Mesendoderm (in vitro differentiated cells): ENCODE measurements at regions not wholly inside any gene's neighbourhood (a gene's known extent, or its start where the extent isn't known, plus 50 kb on each side); places are given as distances from the start of the nearest gene placed in this dataset.

ENCODE experiments used
- DNase-seq: peaks from one replicate; pipeline ENCODE4 v3.0.0; 2013
- H2AK5ac ChIP-seq: 2 replicates; pipeline ENCODE4 v1.6.1; 2013; ENCODE audit warnings: low read length, inconsistent platforms
- H2BK120ac ChIP-seq: 2 replicates; pipeline ENCODE4 v1.6.1; 2013; ENCODE audit warnings: low read depth, mild to moderate bottlenecking, low read length, moderate library complexity, mixed read lengths
- H2BK15ac ChIP-seq: replicated peaks from 2 replicates; pipeline ENCODE4 v1.6.1; 2013; ENCODE audit warnings: low read depth, mild to moderate bottlenecking, moderate library complexity
- H2BK5ac ChIP-seq: 2 replicates; pipeline ENCODE4 v1.6.1; 2013; ENCODE audit warnings: low read length, inconsistent platforms
- H3K18ac ChIP-seq: 2 replicates; pipeline ENCODE4 v1.6.1; 2013; ENCODE audit warnings: mild to moderate bottlenecking, low read length, mixed read lengths
- H3K23ac ChIP-seq: one replicate; pipeline ENCODE4 v1.6.1; 2013; ENCODE audit warnings: low read length
- H3K27ac ChIP-seq: 2 replicates; pipeline ENCODE4 v1.5.1; 2013; ENCODE audit warnings: low read depth, mild to moderate bottlenecking, inconsistent platforms, low read length, moderate library complexity
- H3K27me3 ChIP-seq: 2 replicates; pipeline ENCODE4 v1.6.1; 2013; ENCODE audit warnings: low read length, control low read depth, mild to moderate bottlenecking, inconsistent platforms; ENCODE audit not compliant: insufficient read depth, poor library complexity
- H3K36me3 ChIP-seq: 2 replicates; pipeline ENCODE4 v1.6.1; 2013; ENCODE audit warnings: low read length, inconsistent platforms; ENCODE audit not compliant: control insufficient read depth, insufficient read depth
- H3K4ac ChIP-seq: one replicate; pipeline ENCODE4 v1.6.1; 2013; ENCODE audit warnings: low read depth, mild to moderate bottlenecking, low read length, moderate library complexity
- H3K4me1 ChIP-seq: 2 replicates; pipeline ENCODE4 v1.6.1; 2013; ENCODE audit warnings: low read depth, low read length, inconsistent platforms; ENCODE audit not compliant: control insufficient read depth
- H3K4me2 ChIP-seq: 2 replicates; pipeline ENCODE4 v1.6.1; 2013; ENCODE audit warnings: low read length
- H3K4me3 ChIP-seq: 2 replicates; pipeline ENCODE4 v1.5.1; 2013; ENCODE audit warnings: mild to moderate bottlenecking, low read length
- H3K56ac ChIP-seq: one replicate; pipeline ENCODE4 v1.6.1; 2013; ENCODE audit warnings: low read length
- H3K79me1 ChIP-seq: 2 replicates; pipeline ENCODE4 v1.6.1; 2013; ENCODE audit warnings: low read length, inconsistent platforms
- H3K79me2 ChIP-seq: 2 replicates; pipeline ENCODE4 v1.6.1; 2013; ENCODE audit warnings: mild to moderate bottlenecking, low read length; ENCODE audit not compliant: control insufficient read depth, insufficient read depth
- H3K9ac ChIP-seq: 2 replicates; pipeline ENCODE4 v1.6.1; 2013; ENCODE audit warnings: low read length, inconsistent platforms
- H4K5ac ChIP-seq: one replicate; pipeline ENCODE4 v1.6.1; 2013; ENCODE audit warnings: low read length
- H4K8ac ChIP-seq: one replicate; pipeline ENCODE4 v1.6.1; 2013; ENCODE audit warnings: low read depth, mild to moderate bottlenecking, control low read depth, low read length, moderate library complexity
- WGBS: extraction: QIAGEN DNeasy Blood & Tissue Kit; methylation state at CpG from one replicate; pipeline ENCODE4 v1.1.7; 2013; ENCODE audit warnings: low lambda C conversion rate, missing lambda C conversion rate; ENCODE audit not compliant: insufficient coverage; ENCODE audit errors: extremely low coverage; 5-methylcytosine and 5-hydroxymethylcytosine counted together

- H4K8ac ChIP-seq = no peak overlapping the region
- no peaks in the 10 kb centered on the region for H3K36me3 ChIP-seq
- H3K4me1 ChIP-seq = no peaks in the 10 kb centered on the region
- no peaks in the 10 kb centered on the region for H3K79me2 ChIP-seq
- no peak overlapping the region for H3K4me3 ChIP-seq
- no peak overlapping the region for H3K9ac ChIP-seq
- H3K27me3 ChIP-seq = no peaks in the 10 kb centered on the region
- no peak for DNase-seq
- no peak overlapping the region for H3K27ac ChIP-seq
- no peak overlapping the region for H3K4me2 ChIP-seq
- no peak overlapping the region for H3K4ac ChIP-seq
- H4K5ac ChIP-seq = no peak overlapping the region
- no CpG with 5 or more reads among the region's 1 CpG for WGBS
- no peak overlapping the region for H3K56ac ChIP-seq
- H2AK5ac ChIP-seq = no peak overlapping the region
- no peak overlapping the region for H2BK5ac ChIP-seq
- H2BK120ac ChIP-seq = no peak overlapping the region
- no peak overlapping the region for H3K23ac ChIP-seq
- H3K18ac ChIP-seq = no peak overlapping the region
- H2BK15ac ChIP-seq = no peak overlapping the region
- no peaks in the 10 kb centered on the region for H3K79me1 ChIP-seq
Observed at GRCh38 chr4:72809208-72809607, 240.2 kb upstream of the ADAMTS3 start.

GRCh38 chr4:72805284-72805683 is 236.3 kb upstream of the ADAMTS3 start:
- no peaks in the 10 kb centered on the region for H3K79me2 ChIP-seq
- H2BK5ac ChIP-seq = no peak overlapping the region
- no peak overlapping the region for H2BK15ac ChIP-seq
- H3K36me3 ChIP-seq = no peaks in the 10 kb centered on the region
- H4K8ac ChIP-seq = no peak overlapping the region
- no peak for DNase-seq
- H3K56ac ChIP-seq = no peak overlapping the region
- no peaks in the 10 kb centered on the region for H3K79me1 ChIP-seq
- H3K4me3 ChIP-seq = no peak overlapping the region
- H3K27ac ChIP-seq = no peak overlapping the region
- no peak overlapping the region for H3K9ac ChIP-seq
- no peak overlapping the region for H3K4me2 ChIP-seq
- H2BK120ac ChIP-seq = no peak overlapping the region
- no peak overlapping the region for H3K18ac ChIP-seq
- H3K23ac ChIP-seq = no peak overlapping the region
- WGBS = no CpG with 5 or more reads among the region's 2 CpGs
- no peak overlapping the region for H2AK5ac ChIP-seq
- no peak overlapping the region for H3K4ac ChIP-seq
- no peaks in the 10 kb centered on the region for H3K4me1 ChIP-seq
- H3K27me3 ChIP-seq = no peaks in the 10 kb centered on the region
- H4K5ac ChIP-seq = no peak overlapping the region

GRCh38 chr4:72797486-72797885 is 228.5 kb upstream of the ADAMTS3 start:
- Histone ChIP-seq H3K36me3 (no peaks in the 10 kb centered on the region), H2BK5ac (no peak overlapping the region), H3K79me1 (no peaks in the 10 kb centered on the region), H3K79me2 (no peaks in the 10 kb centered on the region), H3K27me3 (no peaks in the 10 kb centered on the region), H3K9ac (no peak overlapping the region), H3K4me2 (no peak overlapping the region), H2BK120ac (no peak overlapping the region), H3K23ac (no peak overlapping the region), H4K8ac (no peak overlapping the region), H3K4ac (no peak overlapping the region), H3K4me1 (no peaks in the 10 kb centered on the region), H2AK5ac (no peak overlapping the region), H2BK15ac (no peak overlapping the region), H4K5ac (no peak overlapping the region), H3K18ac (no peak overlapping the region), H3K4me3 (no peak overlapping the region), H3K27ac (no peak overlapping the region), H3K56ac (no peak overlapping the region)
- DNase-seq = no peak
- WGBS = no CpG with 5 or more reads among the region's 1 CpG

GRCh38 chr4:72791054-72791453 is 222.0 kb upstream of the ADAMTS3 start:
- Histone ChIP-seq H4K5ac (no peak overlapping the region), H3K4me1 (no peaks in the 10 kb centered on the region), H2BK5ac (no peak overlapping the region), H3K9ac (no peak overlapping the region), H2BK120ac (no peak overlapping the region), H3K27me3 (no peaks in the 10 kb centered on the region), H3K4ac (no peak overlapping the region), H2AK5ac (no peak overlapping the region), H2BK15ac (no peak overlapping the region), H3K23ac (no peak overlapping the region), H3K4me2 (no peak overlapping the region), H3K27ac (no peak overlapping the region), H3K4me3 (no peak overlapping the region), H3K56ac (no peak overlapping the region), H3K18ac (no peak overlapping the region), H3K79me2 (no peaks in the 10 kb centered on the region), H3K36me3 (no peaks in the 10 kb centered on the region), H4K8ac (no peak overlapping the region), H3K79me1 (no peaks in the 10 kb centered on the region)
- DNase-seq = peak; percentile 18
- WGBS = no CpG with 5 or more reads among the region's 2 CpGs

- peak; percentile 84 for DNase-seq
- H3K18ac ChIP-seq = no peak overlapping the region
- 100% methylated on average over 1 of the region's 6 CpGs for WGBS
Observed at GRCh38 chr4:72786401-72786990, 217.5 kb upstream of the ADAMTS3 start.

GRCh38 chr4:72779241-72779640 is 210.2 kb upstream of the ADAMTS3 start:
- Histone ChIP-seq H3K4me3 (no peak overlapping the region), H3K4ac (no peak overlapping the region), H3K27me3 (no peaks in the 10 kb centered on the region), H4K5ac (no peak overlapping the region), H3K23ac (no peak overlapping the region), H2BK15ac (no peak overlapping the region), H3K79me1 (no peaks in the 10 kb centered on the region), H3K4me2 (no peak overlapping the region), H3K79me2 (no peaks in the 10 kb centered on the region), H2AK5ac (no peak overlapping the region), H3K4me1 (no peaks in the 10 kb centered on the region), H2BK120ac (no peak overlapping the region), H3K36me3 (no peaks in the 10 kb centered on the region), H4K8ac (no peak overlapping the region), H3K56ac (no peak overlapping the region), H2BK5ac (no peak overlapping the region), H3K18ac (no peak overlapping the region), H3K27ac (no peak overlapping the region), H3K9ac (no peak overlapping the region)
- WGBS = no CpG with 5 or more reads among the region's 4 CpGs
- no peak for DNase-seq

More at GRCh38 chr4:72786401-72786990, 217.5 kb upstream of the ADAMTS3 start:
- no peaks in the 10 kb centered on the region for H3K79me2 ChIP-seq
- H3K56ac ChIP-seq = no peak overlapping the region
- no peak overlapping the region for H3K23ac ChIP-seq
- no peak overlapping the region for H2BK15ac ChIP-seq
- H3K27me3 ChIP-seq = no peaks in the 10 kb centered on the region
- H2AK5ac ChIP-seq = no peak overlapping the region
- H3K4me1 ChIP-seq = no peaks in the 10 kb centered on the region
- no peak overlapping the region for H2BK5ac ChIP-seq
- no peak overlapping the region for H3K9ac ChIP-seq
- H2BK120ac ChIP-seq = no peak overlapping the region
- H3K4me3 ChIP-seq = no peak overlapping the region
- no peaks in the 10 kb centered on the region for H3K36me3 ChIP-seq
- no peak overlapping the region for H3K27ac ChIP-seq
- no peak overlapping the region for H3K4ac ChIP-seq
- H3K79me1 ChIP-seq = no peaks in the 10 kb centered on the region
- no peak overlapping the region for H3K4me2 ChIP-seq
- H4K8ac ChIP-seq = no peak overlapping the region
- no peak overlapping the region for H4K5ac ChIP-seq
